ENCODE measurements at regions not wholly inside any gene's neighbourhood (a gene's known extent, or its start where the extent isn't known, plus 50 kb on each side); places are given as distances from the start of the nearest gene placed in this dataset.

GRCh38 chr13:71087006-71087405 lies 780.0 kb downstream of the DACH1 start:
- TF ChIP-seq CTCF (IDR thresholded peaks at IDR 0.05) (no peak), POLR2A (IDR thresholded peaks at IDR 0.05) (no peak)
